NT2/D1 (cell line): ENCODE measurements at regions not wholly inside any gene's neighbourhood (a gene's known extent, or its start where the extent isn't known, plus 50 kb on each side); places are given as distances from the start of the nearest gene placed in this dataset.

Experiments used
- SUZ12 ChIP-seq: IDR thresholded peaks from 2 replicates; pipeline ENCODE4 v1.6.1; 2011; ENCODE audit not compliant: insufficient read length, insufficient read depth; ENCODE audit errors: extremely low read depth
- ZNF274 ChIP-seq: IDR thresholded peaks from 2 replicates; pipeline ENCODE4 v1.6.1; 2011; ENCODE audit warnings: mild to moderate bottlenecking, low read depth, low read length

- TF ChIP-seq ZNF274 = no peak
- TF ChIP-seq SUZ12 = no peak
Observed at GRCh38 chr4:23629421-23629820, 260.4 kb downstream of the PPARGC1A start.
